HG02943 (cell line): ENCODE measurements at regions not wholly inside any gene's neighbourhood (a gene's known extent, or its start where the extent isn't known, plus 50 kb on each side); places are given as distances from the start of the nearest gene placed in this dataset.

Experiments
- ATAC-seq: cut with Tn5 transposase; IDR thresholded peaks from one replicate; pipeline ENCODE4 v1.9.1; 2021; ENCODE audit warnings: mild to moderate bottlenecking, low read depth, moderate library complexity; ENCODE audit not compliant: unreplicated experiment

DNA sequence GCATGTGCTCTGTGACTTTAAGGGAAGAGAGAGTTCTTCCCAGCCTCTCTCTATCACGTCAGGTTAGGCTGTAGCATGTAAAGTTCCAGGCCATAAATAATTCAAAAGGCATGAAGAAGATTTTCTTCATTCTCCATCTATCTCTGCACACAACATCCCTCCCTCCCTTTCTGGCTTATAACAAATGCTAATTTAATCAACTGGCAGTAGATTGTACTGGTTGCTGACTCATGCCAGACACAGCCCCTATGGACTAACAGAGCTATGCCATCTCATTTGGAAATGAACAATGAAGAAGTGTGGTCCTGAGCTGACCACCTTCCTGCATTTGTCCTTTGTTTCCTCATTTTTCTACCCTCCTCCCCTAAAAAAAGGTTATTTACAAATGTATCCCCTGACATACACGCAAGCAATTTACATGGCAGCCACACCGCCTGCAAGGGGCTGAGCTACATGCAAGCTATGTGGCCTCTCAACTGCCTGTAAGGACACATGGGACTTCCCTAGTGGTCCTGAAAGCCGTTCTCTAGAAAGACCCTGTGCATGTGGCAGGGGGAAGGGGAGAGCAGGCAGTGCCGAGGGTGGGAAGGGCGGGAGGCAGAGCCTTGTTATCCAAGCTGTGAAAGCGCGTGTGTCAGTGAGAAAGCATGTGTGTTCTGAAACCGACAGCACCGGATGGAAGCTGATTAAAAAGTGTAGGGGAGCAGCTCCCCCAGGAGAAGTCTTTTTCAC, 90.9 kb upstream of the KLF7 start:
- no peak for ATAC-seq

- ATAC-seq = no peak
Measured at GRCh38 chr2:207257251-207258250, 91.8 kb upstream of the KLF7 start.

- no peak for ATAC-seq
Measured at GRCh38 chr2:207258263-207258991, 92.7 kb upstream of the KLF7 start.

DNA sequence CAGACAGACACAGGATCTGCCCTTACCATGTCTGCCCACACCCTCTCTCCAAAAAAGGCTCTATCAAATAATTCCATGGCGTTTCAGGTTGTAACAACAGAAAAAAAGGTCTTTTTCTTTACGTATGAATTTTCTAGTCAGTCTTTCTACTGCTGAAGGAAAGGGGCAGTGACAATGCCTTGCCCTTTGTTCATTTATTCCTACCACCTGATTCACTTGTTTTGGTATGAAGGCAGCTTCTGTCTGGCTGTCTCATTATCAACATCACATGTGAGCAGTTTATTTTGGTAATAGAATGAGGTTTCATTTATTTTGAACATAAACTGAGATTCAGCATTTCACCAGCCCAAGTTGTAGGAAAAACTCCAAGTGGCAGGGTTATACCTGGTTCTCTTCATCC, 94.3 kb upstream of the KLF7 start:
- no peak for ATAC-seq

DNA sequence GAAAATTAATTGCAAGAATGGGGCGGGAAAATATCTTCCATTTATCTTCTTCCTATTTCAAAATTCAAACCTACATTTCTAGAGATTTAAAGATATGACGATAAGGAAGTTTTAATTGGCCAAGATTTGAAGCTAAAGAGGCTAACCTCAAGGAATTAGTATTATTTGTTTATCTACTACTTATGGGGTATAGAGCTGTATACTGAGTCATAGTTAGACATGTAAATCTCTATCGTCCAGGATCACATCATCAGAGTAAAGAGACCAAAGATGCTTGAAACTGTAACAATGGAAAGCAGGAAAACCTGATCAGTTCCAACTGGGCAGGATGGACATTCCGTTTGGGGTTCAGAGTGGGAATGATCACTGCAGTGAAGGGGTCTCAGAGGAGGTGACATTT, 95.2 kb upstream of the KLF7 start:
- no peak for ATAC-seq

DNA sequence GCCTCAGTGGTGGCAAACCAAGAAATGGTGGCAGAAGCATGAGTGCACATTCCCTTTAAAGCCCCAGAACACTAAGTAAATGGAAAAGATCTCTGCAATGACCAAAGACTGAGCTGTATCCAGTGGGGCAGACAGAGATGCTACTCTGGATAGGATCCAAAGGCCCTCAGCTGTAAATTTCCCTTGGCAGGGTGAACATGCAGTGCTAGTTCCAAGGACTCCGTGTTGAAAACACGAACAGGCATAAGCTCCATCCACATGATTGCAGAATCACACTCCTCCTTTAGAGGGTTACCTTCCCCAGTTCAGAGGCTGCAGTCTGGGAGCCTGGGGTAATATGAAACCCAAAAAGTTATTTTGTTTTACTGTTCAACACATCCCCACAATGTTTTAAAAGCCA, 98.6 kb upstream of the KLF7 start:
- ATAC-seq = no peak

- no peak for ATAC-seq
Measured at GRCh38 chr2:207265332-207265731, 99.6 kb upstream of the KLF7 start.

GRCh38 chr2:207265869-207266268, 100.1 kb upstream of the KLF7 start:
- ATAC-seq = no peak

DNA sequence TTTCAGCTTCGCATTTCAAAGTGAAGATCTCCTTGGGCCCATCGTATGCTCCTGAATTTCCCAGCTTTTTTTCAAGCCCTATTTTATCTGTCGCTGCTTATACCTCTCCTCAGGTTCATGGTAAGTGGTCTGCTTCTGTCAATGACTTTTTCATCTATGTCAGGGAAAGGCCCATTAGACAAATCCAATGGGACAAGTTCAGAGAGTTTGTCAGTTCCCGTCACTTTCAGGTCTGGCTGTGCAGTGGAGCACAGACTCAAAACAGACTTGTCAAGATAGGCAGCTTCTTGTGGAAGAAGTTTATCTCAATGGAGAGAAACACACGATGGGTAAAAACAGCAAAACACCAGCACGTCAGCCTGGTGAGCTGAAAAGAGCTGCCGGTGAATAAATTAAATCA, 100.9 kb upstream of the KLF7 start:
- no peak for ATAC-seq

DNA sequence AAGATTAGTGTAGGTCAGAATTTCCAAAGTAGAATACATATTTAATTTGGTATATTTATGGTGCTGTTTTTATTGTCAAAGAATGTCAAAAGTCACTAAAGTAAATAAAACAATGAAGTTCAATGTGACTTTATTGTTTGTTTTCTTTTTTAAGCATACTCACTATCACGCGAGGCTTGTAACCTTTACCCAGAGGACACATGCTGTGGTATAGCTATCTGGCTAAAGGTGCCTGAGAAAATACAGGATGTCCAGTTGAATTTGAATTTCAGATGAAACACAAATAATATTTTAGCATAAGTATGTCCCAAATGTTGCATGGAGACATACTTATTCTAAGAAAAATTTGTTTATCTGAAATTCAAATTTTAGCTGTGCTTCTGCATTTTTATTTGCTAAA, 103.3 kb upstream of the KLF7 start:
- no peak for ATAC-seq

- ATAC-seq = no peak
Measured at GRCh38 chr2:207274530-207275189, 108.9 kb upstream of the KLF7 start.

- ATAC-seq = no peak
Measured at GRCh38 chr2:207275779-207276178, 110.0 kb upstream of the KLF7 start.

DNA sequence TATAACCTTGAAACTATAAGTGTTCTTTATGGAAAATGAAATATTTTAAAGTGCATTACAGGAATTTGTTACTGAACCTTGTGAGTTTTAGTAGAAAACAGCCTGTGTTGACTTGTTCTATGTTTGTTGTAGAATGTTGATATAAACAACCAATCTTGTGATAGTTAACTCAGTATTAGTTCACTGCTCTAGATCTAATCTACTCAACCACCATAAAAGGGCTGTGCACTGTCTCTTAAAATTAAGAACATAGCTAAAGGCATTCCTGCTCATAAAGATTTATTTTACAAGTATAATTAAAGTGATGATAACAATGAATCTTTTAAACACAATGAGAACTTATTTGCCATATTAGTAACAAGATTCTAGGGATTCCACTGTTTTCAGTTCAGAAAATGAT, 110.5 kb upstream of the KLF7 start:
- ATAC-seq = no peak

GRCh38 chr2:207276858-207277257, 111.1 kb upstream of the KLF7 start:
- no peak for ATAC-seq

DNA sequence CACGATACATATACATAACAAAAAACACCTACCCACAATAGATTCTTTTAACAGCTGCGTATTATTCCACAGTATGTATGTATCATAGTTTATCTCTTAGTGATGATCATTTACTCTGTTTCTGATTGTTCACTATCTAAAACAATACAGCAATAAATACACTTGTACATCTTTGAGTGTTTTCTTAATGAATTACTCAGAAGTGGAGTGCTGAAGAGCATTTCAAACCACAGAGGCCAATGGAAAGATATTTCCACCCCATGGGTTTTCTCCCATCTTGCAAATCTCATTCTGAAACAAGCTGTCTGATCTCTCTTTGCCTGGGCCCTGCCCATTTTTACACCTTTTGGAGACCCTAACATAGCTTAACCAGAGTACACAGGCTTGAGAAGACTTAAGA, 113.8 kb upstream of the KLF7 start:
- no peak for ATAC-seq

DNA sequence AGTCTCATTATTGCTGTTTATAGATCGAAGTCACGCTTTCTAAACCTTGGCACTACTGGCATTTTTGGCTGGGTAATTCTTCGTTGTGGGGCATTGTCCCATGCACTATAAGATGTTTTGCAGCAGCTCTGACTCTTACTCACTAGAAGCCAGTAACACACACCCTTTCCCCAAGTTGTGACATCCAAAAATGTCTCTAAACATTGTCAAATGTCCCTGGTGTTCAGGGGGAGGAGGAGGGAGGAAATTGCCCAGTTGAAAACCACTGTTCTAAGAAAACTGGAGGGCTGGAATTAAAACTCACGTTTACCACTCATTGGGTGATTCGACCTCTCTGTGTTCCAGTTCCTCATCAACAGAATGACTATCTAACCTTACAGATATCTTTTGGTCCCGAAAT, 115.7 kb upstream of the KLF7 start:
- no peak for ATAC-seq

DNA sequence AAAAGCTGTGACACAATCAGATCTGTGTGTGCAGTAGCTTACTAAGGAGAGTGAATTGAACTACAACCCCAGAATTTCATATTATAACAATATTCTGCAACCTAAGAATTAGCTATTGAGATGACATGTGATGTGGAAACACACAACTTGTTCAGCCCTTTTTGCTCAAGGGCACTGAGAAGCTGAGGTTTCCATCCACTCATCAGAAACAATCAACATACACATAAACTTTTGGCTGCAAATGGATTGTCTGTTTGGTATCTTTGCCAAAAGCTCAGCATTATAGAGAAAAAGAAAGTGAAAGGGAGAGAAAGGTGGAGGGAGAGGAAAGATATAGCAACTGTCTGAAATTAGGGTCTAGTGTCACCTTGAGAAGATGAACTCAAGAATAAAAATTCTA, 117.2 kb upstream of the KLF7 start:
- no peak for ATAC-seq

DNA sequence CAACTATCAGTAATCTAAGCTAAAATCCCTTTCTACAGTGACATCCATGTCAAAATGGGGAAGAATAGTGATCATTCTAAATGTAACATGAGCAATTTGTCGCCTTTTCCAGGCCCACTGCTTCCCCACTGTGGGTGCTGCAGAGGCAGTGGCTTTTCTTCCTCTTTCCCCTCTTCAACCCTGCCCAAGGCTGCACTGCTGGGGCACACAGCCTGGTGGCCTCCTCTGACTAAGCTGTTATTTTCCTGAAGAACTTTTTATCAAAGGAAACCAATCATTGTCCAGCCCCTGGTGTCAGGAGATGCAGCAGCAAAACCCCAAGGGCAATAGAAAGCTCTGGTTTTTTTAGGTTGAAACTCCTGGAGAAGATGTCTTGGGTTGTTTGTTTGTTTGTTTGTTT, 117.6 kb upstream of the KLF7 start:
- ATAC-seq = no peak

- ATAC-seq = no peak
Measured at GRCh38 chr2:207284556-207285472, 119.1 kb upstream of the KLF7 start.

DNA sequence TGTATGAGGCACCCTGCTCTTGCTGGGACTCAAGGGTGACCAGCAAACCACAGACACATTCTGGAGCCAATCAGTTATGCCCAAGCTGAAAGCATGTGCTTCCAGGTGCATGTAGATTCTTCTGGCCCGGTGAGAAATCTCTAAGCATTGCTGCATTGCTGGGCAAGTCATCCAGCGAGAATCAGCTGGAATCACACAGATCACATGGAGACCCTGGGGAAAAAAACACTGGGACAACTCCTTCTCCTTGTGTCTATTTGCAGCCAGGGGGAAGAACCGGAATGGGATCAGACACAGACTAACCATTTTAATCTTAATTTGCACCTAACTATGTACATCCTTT, 119.7 kb upstream of the KLF7 start:
- ATAC-seq = no peak
